Activated T-helper 1 cell treated with Interleukin-2 at 50 U/mL for 16 hours (primary cell): ENCODE measurements at regions not wholly inside any gene's neighbourhood (a gene's known extent, or its start where the extent isn't known, plus 50 kb on each side); places are given as distances from the start of the nearest gene placed in this dataset.

Source experiments
- DNase-seq: peaks from one replicate; pipeline ENCODE4 v3.0.0-alpha.2; 2020; ENCODE audit warnings: low read depth

- no peak for DNase-seq
Measured at GRCh38 chr7:131087756-131088658, 239.7 kb upstream of the MKLN1 start.

DNA sequence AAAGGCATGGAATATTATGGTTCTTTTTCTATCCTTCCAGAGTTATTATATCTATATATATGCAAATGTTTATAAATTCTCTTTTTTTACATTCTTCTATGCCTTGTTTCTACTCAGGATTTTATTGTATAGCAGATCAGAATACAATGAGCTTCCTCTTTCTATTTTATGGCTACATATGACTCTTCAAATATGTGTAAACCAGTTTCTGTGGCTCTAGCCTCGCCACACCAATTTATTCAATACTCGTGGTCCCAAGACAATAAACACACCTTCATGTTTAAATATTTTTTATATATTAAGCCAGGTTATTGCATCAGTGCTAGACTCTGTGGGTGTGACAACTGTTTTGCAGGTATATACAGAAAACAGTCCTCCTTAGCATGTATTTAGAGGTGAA is 237.5 kb upstream of the MKLN1 start:
- no peak for DNase-seq

DNA sequence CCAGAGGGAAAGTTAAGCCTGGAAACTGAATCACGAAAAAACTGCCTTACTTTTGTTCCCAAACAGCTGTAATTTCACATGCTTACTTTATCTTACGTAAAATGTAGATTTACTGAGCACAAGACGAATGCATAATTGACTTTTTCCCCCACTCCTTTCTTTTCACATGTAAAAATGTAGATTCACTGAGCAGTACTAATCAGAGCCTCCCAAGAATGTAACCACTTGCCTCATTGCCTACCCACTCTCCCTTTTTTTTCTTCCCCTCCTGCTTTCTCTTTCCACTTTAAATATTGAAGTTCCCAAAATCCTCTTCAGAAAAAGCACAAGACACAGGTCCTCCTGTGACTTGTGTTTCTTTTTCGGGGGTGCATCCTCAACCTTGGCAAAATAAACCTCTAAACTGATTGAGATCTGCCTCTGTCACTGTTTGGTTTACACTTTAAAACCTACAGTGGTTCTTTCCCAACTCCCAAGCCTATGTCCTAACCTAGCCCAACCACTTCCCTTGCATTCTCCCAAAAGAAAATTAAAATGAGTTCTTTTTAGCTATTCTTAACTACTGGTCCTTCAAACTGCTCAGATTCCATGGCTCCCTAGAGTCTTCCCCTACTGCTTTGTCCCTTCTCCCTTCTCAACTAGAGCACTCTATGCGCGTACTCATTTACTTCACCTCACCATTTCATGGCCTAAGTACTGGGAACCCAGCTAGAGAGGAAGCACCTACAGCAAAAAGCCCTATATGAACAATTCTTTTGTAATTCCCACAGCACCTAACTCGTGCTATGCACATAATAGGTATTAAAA is 236.6 kb upstream of the MKLN1 start:
- DNase-seq: no peak

DNA sequence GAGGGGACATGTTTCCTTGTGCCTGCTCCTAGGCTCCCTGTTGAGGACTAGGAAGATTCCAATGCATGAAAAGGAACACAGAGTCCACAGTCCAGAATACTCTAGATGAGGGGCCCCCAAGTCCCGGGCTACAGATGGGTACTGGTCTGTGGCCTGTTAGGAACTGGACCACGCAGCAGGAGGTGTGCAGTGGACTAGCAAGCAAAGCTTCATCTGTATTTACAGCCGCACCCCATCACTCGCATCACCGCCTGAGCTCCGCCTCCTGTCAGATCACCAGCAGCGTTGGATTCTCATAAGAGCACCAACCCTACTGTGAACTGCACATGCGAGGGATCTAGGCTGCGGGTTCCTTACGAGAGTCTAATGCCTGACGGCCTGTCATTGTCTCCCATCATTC is 233.0 kb upstream of the MKLN1 start:
- no peak for DNase-seq

GRCh38 chr7:131095346-131095745 is 232.3 kb upstream of the MKLN1 start:
- DNase-seq: no peak

GRCh38 chr7:131096267-131096927 is 231.3 kb upstream of the MKLN1 start:
- DNase-seq: no peak

DNA sequence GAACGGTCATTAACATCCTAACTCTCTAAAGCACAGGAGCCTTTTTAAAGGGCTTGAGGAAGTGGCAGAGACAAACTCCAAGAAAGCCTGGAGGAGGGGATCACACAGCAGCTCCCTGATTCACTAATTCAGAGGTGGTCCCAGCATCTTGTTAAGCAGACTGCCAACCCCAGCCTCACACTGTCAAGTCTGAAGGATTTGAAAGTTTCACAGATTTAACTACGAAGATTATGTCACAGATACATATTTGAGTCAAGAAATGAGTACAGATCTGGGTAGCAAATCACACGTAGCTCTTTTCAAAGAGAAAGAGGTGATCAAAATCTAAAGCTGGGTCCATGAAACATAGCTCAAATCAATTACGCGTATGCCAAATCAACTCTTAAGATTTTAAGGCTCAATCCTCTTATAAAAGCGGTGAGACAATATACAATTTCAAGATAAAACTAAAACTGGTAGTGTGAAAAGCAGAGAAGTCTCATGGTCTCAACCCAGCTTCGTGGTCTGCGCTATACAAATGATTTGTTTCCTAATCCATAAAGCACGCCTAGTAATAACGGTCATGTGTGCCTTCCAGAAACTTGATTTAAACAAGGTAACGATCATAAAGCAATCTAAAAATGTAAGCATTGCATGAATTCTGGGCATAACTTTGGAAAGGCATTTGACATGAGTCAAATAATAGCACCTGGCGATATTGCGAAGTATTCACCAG is 229.9 kb upstream of the MKLN1 start:
- no peak for DNase-seq

- DNase-seq: no peak
Measured at GRCh38 chr7:131098527-131098926, 229.1 kb upstream of the MKLN1 start.

DNA sequence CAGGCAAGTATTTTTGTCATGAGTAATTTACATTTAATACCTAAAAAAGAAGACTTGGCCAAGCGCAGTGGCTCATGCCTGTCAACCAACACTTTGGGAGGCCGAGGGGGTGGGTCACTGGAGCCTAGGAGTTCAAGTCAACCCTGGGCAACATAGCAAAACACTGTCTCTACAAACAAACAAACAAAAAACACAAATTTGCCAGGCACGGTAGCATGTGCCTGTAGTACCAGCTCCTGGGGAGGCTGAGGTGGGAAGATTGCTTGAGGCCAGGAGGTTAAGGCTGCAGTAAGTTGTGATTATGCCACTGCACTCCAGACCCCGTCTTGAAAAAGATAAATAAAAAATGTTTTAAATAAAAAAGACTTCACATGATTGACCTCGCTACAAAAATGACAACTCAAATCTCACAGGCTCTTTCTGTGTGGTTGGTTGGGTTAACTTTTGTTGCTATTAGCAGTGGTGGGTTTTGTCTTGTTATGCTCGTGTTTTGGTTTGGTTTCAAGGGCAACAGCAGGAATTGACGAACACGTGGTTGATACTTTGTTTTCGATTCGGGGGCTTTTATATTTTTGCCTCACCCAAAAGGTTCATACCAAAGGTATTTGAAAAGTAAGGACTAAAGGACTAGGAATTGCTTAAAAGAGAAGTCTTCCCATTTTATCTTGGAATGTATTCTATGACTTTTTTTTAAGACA is 227.2 kb upstream of the MKLN1 start:
- DNase-seq: no peak

- no peak for DNase-seq
Measured at GRCh38 chr7:131103997-131104396, 223.7 kb upstream of the MKLN1 start.

DNA sequence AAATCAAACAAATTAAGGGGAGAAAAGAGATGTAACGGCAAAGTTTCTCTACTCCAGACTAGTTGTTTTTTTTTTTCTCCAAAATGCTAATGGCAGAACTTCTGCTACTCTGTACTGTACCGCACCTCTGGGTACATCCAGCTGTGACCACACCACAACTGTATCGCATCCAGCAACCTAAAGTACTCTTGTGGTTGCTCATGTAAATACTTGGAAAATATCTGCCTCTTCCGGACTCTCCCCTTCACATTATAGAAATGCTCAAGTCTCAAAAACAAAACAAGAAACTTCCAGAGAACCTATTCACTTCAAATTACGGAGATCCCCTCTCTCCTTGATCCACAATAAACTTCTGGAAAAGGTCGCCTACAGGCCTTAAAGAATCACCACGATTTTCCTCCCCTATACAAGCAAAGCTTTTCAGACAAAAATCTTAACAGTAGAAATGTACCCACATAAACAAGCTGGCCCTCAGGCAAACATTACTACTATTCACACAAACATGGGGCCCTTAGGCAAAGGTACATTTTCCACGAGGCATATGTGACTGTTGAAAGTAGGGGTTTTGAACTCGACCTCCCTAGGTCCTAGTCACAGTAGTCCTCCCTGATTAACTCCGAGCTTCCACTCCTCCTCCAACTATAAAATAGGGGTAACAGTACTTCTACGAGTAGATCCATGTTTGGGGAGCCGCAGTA is 222.9 kb upstream of the MKLN1 start:
- DNase-seq: no peak

GRCh38 chr7:131105294-131105798 is 222.3 kb upstream of the MKLN1 start:
- DNase-seq: no peak

- peak; percentile 77 for DNase-seq
Measured at GRCh38 chr7:131105799-131106680, 221.6 kb upstream of the MKLN1 start.

GRCh38 chr7:131106681-131107336 is 220.9 kb upstream of the MKLN1 start:
- peak; percentile 30 for DNase-seq

DNA sequence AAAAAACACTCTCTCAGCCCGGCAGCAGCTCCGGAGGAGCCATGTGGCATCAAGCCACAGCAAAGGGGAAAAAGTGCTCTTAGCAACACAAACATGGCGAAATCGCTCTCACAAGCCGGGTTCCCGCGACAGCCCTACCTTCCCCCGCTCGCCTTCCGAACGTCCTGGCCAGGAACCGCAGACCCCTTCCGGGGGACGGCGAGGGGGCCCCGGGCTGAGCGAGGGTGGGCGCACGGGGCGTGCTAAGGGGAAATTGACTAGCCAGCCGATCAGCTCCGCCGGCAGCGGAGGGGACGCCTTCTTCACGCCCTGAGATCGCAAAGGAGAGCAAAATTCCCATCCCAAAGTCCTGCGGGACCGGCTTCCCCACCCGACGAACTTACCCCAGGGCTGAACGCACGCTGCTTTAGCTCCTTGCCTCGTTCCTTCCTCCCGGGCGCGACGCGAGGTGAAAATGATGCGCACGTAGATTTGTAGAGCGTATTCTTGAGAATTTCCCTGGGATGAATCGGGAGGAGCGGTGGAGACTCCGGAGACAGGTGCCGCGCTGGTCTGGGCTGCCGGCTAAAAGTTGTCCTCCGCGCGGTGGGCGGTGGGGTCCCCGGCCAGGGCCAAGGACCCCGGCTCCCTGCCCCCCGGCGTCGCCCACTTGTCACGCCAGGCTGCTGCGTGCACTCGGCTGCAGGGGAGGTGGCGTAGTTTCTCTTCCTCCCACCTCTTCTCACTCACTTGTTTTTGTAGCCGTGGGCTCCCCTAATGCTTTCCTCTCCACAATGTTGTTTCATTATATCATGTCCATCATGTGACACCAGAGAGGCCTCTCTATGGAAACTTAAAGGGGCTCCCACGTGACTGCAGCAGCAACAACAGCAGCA is 220.1 kb upstream of the MKLN1 start:
- DNase-seq: peak; percentile 56

DNA sequence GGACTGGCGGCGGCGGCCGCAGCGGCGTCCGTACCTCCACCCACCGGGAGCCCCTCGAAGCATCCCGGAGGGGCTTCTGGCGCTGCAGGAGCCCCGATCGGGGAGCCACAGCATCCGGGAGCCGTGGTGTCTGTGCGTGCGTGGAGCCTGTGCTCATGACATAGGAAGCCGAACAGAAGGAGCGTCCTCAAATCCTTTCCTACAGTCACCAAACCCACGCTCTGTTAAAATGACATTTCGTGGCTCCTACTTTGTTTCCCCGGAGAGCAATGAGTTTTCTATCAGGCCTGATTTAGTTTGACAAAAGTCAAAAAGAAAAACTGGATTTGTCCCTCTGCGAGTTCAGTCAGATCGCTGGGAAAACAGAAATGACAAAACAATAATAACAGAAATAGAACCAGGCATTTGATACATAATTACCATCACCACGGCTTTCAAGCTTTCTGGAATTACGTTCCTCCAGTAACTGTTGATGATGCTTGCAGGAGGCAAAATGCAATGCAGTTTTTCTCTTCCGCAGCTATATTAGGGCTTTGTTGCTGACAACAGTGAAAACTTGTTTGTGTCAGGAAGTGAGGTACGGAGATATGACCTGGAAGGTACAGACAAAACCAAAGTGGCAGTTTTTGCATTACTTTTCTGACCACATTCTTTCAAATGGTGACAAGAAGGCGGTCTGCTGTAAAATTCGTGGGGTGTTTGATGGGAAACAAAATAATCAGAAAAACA is 219.3 kb upstream of the MKLN1 start:
- peak; percentile 13 for DNase-seq
